Osteoblast (primary cell): ENCODE measurements at regions not wholly inside any gene's neighbourhood (a gene's known extent, or its start where the extent isn't known, plus 50 kb on each side); places are given as distances from the start of the nearest gene placed in this dataset.

ENCODE experiments used
- DNase-seq: peaks from one replicate; pipeline ENCODE4 v3.0.0; 2011; ENCODE audit warnings: low spot score, mixed read lengths; ENCODE audit not compliant: insufficient read length; ENCODE audit errors: missing footprints
- H2AFZ ChIP-seq: 2 replicates; pipeline ENCODE4 v1.6.0; 2011; ENCODE audit warnings: mild to moderate bottlenecking, low read length
- H3K27ac ChIP-seq: 2 replicates; pipeline ENCODE4 v1.5.1; 2011; ENCODE audit warnings: mild to moderate bottlenecking, low read depth, low read length, moderate library complexity
- H3K27me3 ChIP-seq: 2 replicates; pipeline ENCODE4 v1.6.0; 2012; ENCODE audit warnings: mild to moderate bottlenecking, control low read depth, inconsistent platforms, low read length, moderate library complexity; ENCODE audit not compliant: insufficient read depth
- H3K36me3 ChIP-seq: 2 replicates; pipeline ENCODE4 v1.5.1; 2011; ENCODE audit warnings: mild to moderate bottlenecking, low read length, control low read depth, moderate library complexity; ENCODE audit not compliant: insufficient read depth
- H3K4me1 ChIP-seq: 2 replicates; pipeline ENCODE4 v1.5.1; 2011; ENCODE audit warnings: mild to moderate bottlenecking, low read length, control low read depth, moderate library complexity; ENCODE audit not compliant: insufficient read depth
- H3K4me2 ChIP-seq: 2 replicates; pipeline ENCODE4 v1.6.0; 2011; ENCODE audit warnings: mild to moderate bottlenecking, low read length; ENCODE audit not compliant: insufficient read depth
- H3K4me3 ChIP-seq: fragments of 200-600 bp; sonication (generic); 3 replicates; pipeline ENCODE4 v1.5.1; 2012; ENCODE audit warnings: mild to moderate bottlenecking, low read length, inconsistent platforms; ENCODE audit not compliant: insufficient read depth
- H3K79me2 ChIP-seq: 2 replicates; pipeline ENCODE4 v1.6.0; 2012; ENCODE audit warnings: mild to moderate bottlenecking, low read length, control low read depth, inconsistent platforms; ENCODE audit not compliant: insufficient read depth
- H3K9me3 ChIP-seq: 2 replicates; pipeline ENCODE4 v1.5.1; 2011; ENCODE audit warnings: low read depth, low read length, control low read depth
- H4K20me1 ChIP-seq: 2 replicates; pipeline ENCODE4 v1.6.0; 2012; ENCODE audit warnings: mild to moderate bottlenecking, low read length, control low read depth; ENCODE audit not compliant: insufficient read depth
- TF ChIP-seq, protein P1 (sequence below): IDR thresholded peaks from 2 replicates; pipeline ENCODE4 v1.5.1; 2011; ENCODE audit warnings: mild to moderate bottlenecking, low read depth, low read length, moderate library complexity; ENCODE audit errors: extremely low read depth

DNA sequence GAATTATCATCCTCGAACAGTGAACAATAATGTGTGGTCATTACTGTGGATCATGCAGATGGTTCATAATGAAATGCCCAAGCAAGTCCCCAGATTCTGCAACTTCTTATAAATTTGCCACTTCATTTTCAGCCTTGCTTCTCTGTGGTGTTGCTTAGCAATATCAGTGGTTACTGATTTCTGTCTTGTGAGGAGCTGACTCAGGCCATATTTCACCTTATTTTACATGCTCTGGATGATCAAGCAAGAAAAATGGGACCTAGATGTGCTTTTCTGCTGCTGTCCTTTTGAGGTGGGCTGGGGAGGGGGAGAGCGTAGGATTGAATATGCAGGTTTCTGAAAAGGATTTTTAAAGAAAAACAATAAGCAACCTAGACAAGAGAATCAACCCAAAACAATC, 188.3 kb downstream of the SLC24A2 start:
- no peak for DNase-seq
- H4K20me1 ChIP-seq: no peaks in the 10 kb centered on the region
- H3K79me2 ChIP-seq: no peaks in the 10 kb centered on the region
- no peak overlapping the region for H3K27ac ChIP-seq
- H3K27me3 ChIP-seq: no peaks in the 10 kb centered on the region
- H3K36me3 ChIP-seq: no peaks in the 10 kb centered on the region
- no peak overlapping the region for H3K4me3 ChIP-seq
- H3K4me2 ChIP-seq: no peak overlapping the region
- no peaks in the 10 kb centered on the region for H3K4me1 ChIP-seq
- TF ChIP-seq, protein P1, sequence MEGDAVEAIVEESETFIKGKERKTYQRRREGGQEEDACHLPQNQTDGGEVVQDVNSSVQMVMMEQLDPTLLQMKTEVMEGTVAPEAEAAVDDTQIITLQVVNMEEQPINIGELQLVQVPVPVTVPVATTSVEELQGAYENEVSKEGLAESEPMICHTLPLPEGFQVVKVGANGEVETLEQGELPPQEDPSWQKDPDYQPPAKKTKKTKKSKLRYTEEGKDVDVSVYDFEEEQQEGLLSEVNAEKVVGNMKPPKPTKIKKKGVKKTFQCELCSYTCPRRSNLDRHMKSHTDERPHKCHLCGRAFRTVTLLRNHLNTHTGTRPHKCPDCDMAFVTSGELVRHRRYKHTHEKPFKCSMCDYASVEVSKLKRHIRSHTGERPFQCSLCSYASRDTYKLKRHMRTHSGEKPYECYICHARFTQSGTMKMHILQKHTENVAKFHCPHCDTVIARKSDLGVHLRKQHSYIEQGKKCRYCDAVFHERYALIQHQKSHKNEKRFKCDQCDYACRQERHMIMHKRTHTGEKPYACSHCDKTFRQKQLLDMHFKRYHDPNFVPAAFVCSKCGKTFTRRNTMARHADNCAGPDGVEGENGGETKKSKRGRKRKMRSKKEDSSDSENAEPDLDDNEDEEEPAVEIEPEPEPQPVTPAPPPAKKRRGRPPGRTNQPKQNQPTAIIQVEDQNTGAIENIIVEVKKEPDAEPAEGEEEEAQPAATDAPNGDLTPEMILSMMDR: no peak
- no peak overlapping the region for H2AFZ ChIP-seq
- no peaks in the 10 kb centered on the region for H3K9me3 ChIP-seq

DNA sequence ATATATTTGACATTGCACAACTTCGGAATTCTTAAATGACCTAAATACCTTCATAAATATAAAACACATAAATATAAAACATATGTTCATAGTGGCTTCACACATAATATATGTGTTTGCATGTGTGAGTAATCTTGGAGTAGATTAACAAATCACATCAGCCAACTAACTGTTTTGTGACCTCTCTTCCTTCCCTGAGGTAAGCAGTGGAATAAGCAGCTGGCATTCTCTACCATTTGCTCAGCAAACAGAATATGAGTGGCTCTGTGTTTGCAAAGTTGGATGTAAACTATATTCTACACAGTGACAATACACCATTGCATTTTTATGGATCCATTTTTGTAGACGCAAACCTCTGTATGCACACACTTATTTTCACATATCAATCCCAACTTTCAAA, 189.9 kb downstream of the ACER2 start:
- no peaks in the 10 kb centered on the region for H3K79me2 ChIP-seq

DNA sequence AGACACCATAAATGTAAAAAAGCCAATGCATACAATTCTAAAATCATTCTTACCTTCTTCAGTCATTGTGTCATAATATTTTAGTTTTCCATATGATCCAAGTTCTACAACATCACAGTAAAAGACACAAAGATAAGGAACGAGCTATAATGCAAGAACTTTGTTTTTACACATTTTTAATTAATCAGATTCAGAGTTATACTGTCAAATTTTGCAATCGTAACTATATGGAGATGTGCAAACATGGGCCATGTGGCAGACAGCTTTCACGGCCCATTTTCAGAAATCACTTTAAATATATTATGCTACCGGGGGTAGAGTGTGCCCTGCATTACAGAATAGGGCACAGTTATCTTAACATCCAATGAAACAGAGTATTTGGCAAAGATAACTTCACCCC, 188.4 kb downstream of the ACER2 start:
- TF ChIP-seq, protein P1: no peak
- no peak for DNase-seq

More for the DNA sequence above, 189.9 kb downstream of the ACER2 start:
- no peaks in the 10 kb centered on the region for H3K36me3 ChIP-seq
- no peak overlapping the region for H3K27ac ChIP-seq
- H3K4me1 ChIP-seq: no peaks in the 10 kb centered on the region
- no peaks in the 10 kb centered on the region for H4K20me1 ChIP-seq
- no peak overlapping the region for H3K4me3 ChIP-seq
- TF ChIP-seq, protein P1: no peak
- no peaks in the 10 kb centered on the region for H3K9me3 ChIP-seq
- no peak overlapping the region for H2AFZ ChIP-seq
- H3K4me2 ChIP-seq: no peak overlapping the region
- DNase-seq: no peak
- no peaks in the 10 kb centered on the region for H3K27me3 ChIP-seq

DNA sequence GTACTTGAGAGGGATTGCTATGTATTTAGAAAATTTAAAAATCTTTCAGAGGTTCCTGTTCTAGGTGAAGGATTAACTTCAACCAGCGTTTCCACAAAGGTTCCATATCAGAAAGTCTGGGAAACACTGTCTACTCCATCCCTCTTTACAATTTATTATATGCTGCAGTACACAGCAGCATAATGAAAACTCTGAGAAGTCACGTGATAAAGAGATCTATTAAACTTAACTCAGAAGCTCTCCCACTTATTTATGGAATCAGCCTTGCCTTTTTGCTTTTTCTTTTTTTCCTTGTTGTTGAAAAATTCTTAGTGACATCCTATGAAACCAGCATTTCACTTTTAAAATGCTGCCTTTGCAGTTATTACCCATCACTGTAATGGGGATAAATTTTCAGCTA, 186.2 kb downstream of the ACER2 start:
- Histone ChIP-seq H2AFZ (no peak overlapping the region), H4K20me1 (no peaks in the 10 kb centered on the region), H3K27me3 (no peaks in the 10 kb centered on the region), H3K4me1 (no peaks in the 10 kb centered on the region), H3K9me3 (no peaks in the 10 kb centered on the region), H3K4me2 (no peak overlapping the region), H3K36me3 (no peaks in the 10 kb centered on the region), H3K4me3 (no peak overlapping the region), H3K79me2 (no peaks in the 10 kb centered on the region), H3K27ac (no peak overlapping the region)
- DNase-seq: no peak
- TF ChIP-seq, protein P1: no peak

More for the DNA sequence above, 188.4 kb downstream of the ACER2 start:
- Histone ChIP-seq H3K36me3 (no peaks in the 10 kb centered on the region), H2AFZ (no peak overlapping the region), H3K4me3 (no peak overlapping the region), H3K79me2 (no peaks in the 10 kb centered on the region), H4K20me1 (no peaks in the 10 kb centered on the region), H3K9me3 (no peaks in the 10 kb centered on the region), H3K4me1 (no peaks in the 10 kb centered on the region), H3K4me2 (no peak overlapping the region), H3K27me3 (no peaks in the 10 kb centered on the region), H3K27ac (no peak overlapping the region)
